Kasumi-1 (cell line): ENCODE measurements at regions not wholly inside any gene's neighbourhood (a gene's known extent, or its start where the extent isn't known, plus 50 kb on each side); places are given as distances from the start of the nearest gene placed in this dataset.
A peak's percentile ranks its signal among the peaks of the same experiment; 100 is the strongest.

Source experiments
- DNase-seq, 2 experiments: peaks; one replicate each; lab custom pipeline; 2025; lab: John Stamatoyannopoulos, UW

DNA sequence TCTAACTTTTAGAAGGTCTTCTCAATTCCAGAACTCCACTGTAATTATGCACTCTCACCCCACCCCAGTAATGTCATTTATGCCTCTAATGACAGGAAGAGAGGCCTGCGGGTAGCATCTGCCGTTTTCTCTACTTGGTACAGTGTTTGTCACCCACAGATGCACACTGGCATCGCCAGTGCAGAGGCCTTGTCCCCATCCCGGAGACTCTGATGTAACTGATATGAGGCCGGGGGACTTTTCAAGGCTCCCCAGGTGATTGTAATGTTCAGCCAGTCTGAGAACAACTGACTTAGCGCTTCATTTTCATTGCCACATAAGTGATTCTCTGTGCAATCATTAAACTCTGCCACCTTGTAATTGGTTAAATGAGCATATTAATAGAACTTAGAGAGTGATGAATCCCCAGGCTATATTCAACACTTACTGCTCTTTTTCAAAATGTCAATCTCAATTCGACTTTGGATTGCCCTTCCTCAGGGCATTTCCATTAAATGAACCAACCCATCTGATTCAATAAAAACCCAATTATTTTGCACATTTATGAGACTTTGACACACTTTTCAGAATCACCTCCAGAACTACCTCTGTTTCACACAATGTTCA is 113.2 kb downstream of the HERPUD2 start:
- DNase-seq: no peak

DNA sequence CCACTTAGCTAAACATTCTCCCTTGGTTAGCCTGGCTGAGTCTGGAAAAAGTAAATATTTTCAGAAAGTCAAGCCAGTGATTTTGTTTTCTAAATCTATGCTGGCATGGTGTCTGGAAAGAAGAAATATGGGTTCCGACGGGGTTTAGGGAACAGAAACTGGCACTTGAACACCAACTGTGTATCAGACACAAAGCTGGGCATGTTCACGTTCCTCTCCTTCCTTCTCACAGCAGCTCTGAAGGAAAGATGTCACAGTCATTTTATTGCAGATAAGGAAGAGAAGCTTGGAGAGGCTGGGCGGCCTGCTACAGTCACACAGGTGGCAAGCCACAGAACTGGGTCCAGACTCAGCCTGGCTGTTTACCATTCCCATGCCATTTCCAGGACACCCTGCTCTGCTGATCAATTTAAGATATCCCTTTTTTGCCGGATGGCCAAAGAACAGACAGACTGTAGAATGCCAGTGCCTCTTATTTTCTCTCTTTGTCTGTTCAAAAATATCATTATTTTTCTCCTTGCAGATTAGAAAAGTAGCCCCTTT is 118.8 kb downstream of the HERPUD2 start:
- DNase-seq: no peak

DNA sequence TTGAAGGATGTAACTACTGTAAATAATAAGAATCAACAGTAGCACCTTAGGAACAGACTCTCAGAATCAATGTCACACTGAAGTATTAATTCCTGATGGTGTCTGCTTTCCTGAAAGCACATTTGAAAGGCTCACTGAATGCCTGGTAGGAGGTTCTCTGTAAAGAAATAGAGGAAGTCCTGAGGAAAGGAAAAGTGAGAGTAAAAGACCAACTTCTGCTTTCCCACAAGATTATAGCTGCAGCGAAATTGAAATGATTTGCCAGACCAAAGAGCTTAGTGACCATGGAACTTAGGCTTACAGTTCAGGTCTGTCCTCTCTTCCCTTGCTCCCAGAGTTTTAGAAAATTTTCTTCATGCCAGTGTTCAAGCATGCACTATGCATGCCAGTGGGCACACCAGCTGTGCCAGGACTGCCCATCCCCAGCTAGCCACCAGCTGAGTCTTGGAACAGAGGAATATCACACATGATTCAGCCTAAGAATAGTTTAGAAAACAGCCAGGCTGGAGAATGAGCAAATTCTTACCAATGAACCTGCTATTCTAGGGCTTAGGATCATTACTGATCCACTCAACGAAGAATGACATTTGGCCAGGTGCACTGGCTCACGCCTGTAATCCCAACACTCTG is 123.2 kb downstream of the HERPUD2 start:
- peak; percentile 89 to 95 for DNase-seq

DNA sequence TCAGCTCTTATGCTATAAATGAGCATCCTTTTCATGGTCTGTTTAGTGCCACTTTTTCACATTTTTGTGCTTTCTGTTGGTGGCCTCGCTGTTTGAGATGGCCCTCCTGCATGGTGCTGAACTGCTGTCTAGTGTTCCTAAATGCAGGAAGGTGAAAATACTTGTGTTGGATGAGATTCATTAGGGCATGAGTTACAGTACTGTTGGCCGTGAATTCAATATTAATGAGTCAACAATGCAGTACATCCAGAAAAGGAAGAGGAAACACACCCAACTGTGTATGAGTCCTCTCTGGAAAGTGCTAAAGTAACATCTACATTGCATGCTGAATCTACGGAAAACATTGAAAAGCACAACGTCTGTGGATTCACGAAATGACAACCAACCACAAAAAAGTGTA is 124.0 kb downstream of the HERPUD2 start:
- no peak for DNase-seq

DNA sequence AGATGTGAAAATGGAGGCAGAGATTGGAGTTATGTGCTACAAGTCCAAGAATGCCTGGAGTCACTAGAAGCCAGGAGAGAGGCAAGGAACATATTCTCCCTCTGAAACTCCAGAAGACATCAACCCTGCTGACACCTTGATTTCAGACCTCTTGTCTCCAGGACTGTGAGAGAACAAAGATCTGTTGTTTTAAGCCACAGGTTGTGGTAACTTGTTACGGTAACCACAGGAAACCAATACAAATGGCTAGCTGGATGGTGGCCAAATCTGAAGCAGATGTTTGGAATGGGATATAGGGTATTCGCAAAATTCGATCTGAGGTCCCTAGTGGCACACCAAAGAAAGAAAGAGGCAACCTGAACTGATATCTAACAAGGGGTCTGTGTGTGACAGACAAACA is 129.0 kb downstream of the HERPUD2 start:
- DNase-seq: no peak

DNA sequence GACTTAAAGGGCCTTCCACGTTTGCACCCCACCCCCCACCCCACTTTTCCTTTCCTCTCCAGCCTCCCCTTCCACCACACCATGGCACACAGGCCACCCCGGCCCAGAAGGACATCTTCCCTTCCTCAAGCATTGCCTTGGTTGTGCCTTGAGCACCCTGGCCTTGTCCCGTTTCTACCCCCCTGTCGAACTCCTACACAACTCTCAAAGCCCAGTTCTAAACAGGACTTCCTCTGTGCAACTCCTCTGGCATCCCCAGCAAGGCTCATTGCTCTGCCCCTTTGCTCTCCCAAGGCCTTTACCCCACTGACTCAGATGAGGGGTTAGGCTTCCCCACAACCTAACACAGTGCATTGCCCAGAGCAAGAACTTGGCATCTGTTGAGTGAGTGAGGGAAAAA is 136.1 kb downstream of the HERPUD2 start:
- no peak for DNase-seq

DNA sequence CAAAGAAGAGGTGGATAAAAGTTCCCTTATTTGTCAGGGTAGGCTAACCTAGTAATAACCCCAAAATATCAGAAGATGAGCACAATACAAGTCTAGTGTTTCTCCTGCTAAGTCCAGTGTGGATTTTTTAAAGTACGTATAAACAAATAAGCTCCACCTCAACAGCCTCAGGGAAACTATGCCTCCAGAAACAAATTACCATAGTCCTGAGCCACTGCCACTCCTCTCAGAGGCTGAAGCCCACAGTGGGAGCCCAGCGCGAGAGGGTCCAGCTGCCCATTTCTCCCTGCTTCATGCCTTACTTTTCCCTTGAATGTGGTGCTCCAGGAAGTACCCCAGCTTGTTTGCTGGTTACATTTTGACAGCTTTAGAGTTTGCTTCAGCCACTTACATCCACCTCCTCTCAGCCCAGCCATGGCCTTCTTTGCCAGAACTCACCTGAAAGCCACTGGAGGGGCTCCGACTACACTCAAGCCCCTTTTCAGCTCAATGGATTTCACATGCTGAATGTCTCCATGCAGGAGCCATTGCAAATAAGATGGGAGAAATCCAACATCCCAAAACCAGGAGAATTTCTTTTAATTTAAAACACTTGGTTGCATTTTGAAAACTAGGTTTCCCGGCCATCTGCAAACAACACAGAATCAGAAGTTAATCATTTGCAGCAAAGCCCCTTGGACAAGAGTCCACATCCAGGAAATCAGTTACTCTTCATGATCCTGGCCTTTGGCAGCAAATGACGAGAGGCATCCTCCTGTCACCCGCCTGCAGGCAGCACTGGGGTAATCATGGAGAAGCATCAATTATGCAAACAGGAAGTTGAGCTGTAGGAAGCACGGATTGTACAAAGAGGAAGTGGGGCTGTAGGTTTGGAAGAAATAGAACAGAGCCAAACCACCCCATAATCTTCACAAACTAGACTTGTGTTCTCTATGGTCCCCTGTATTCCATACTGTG is 138.1 kb downstream of the HERPUD2 start:
- DNase-seq: peak; percentile 79 to 83

DNA sequence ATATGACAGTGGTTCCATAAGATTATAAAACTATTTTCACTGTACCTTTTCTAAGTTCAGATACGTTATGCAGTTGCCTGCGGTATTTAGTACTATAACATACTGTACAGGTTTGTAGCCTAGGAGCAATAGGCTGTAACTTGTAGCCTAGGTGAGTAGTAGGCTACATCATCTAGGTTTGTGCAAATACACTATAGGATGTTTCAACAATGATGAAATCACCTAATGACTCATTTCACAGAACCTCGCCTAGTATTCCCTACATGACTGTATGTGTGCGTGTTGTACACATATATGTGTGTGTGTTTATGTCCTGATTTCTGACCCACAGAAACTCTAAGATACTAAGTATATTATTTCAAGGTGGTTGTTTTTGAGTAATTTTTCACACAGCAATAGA is 139.0 kb downstream of the HERPUD2 start:
- DNase-seq: no peak

DNA sequence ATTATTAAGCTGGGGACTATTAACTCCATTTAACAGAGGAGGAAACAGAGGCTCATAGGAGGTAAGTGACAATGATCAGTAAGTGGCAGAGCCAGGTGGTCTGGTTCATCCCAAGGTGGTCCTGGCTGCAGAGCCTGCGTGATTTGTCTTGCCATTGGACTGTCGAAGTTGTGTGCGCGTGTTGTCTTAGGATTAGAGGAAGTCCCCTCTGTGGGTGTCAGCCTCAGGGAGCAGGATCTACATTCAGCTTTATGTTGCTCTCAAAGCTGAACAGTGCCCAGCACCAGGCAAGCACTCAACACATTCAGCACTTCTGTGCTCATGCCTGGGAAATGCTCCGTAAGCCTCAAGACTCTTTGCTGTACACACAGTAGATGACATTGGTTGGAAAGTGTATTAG is 139.5 kb downstream of the HERPUD2 start:
- DNase-seq: no peak

DNA sequence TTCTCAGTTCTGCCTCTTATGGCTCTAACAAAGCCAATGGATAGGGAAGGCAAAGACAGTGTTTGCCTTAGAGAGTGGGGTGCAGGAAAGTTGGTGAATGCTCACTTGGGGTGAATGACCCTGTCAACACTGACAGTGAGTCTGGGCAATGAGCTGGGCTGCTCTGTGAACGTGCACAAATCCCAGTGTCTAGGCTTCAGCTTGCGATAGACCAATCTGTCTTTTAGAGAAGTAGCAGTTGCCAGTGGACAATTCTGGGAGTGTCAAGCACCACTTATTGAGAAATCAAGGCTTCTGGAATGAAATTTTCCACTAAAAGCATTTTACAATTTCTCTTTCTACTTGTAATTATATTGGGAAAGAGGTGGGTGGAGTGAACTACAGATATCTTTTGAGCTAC is 141.4 kb downstream of the HERPUD2 start:
- DNase-seq: no peak

DNA sequence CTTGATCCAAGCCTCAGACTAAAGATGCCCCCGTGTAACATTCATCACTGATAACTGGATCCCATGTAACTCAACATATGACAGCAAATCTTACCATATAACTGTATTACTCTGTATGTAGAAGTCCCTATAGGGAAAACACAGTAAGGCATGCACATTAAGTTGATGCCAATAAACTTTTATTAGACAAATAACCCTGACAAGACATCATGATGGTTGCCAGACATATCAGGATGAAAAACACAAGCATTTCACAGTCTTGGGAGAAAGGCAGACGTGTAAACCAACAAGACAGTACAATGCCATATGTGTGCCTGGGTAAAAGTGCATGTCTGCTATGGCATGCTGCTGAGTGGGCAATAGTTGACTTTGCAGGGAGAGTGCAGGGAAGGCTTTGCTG is 142.2 kb downstream of the HERPUD2 start:
- DNase-seq: no peak

DNA sequence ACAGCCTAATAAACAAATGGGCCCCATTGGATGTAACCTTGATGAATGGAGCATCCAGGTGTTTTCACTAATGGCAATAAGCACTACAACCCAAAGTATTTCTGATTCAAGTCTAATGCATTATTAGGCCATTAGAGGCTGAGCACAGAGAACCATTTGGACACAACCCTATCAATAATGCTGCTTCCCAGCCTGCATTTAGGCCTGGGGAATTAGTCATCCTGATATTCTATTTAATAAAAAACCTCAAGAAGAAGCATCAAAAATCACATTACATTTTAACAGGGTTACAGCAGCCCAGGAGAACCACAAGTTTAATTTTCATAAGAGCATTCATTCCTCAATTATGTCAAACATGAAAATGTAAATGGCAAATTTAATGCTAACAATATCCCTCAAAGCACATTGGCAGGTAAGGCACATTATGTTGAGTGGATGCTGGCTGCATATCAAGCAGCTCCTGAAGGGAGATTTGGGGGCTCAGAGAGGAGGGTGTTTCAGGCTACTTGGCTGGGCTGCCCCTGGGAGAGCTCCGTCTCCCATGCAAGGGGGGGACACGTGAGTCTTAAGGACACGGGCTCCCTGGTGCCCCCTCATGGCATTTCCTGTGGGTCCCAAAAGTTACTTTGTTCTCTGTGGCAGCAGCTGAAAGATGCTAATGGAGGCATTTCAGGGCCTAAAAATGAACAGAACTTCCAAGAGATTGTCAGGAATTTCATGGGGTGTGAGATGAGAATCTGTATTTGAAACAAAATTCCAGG is 143.4 kb downstream of the HERPUD2 start:
- no peak for DNase-seq

DNA sequence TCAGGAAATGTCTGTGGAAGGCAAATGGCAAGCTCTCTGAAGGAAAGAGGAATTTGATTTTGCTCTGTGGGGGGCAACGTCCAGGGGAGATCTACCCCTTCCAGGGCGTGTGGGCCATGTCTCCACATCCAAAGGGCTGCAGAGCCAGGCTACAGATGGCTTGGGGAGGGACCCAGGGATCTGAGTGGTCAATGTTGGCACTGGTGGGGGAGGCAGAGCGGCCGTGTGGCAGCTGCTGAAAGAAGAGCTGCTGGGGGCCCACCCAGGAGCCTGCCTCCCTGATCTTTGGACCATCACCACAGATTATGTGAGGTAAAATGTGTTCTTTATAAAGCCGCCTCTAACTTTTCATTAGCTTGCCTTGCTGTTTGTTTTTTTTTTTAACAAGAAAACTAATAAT is 144.1 kb downstream of the HERPUD2 start:
- no peak for DNase-seq

DNA sequence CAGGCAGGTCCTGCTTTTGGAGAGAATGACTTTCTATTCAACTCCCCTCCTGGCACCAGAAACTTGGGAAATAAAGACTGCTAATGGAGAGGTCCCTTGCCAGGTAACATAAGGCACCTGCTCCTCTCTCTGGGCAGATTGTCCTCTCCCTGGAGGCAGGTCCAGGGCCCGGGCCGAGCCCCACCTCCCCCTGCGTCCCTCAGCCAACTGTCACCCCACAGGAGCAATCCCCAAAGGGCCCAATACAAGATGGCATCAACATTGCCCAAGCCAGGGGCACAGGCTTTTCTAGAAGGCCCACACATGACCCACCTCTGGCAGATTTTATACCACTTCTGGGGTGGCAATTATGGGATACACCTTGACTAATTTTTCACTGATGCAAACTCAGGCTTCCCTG is 145.2 kb downstream of the HERPUD2 start:
- DNase-seq: no peak

DNA sequence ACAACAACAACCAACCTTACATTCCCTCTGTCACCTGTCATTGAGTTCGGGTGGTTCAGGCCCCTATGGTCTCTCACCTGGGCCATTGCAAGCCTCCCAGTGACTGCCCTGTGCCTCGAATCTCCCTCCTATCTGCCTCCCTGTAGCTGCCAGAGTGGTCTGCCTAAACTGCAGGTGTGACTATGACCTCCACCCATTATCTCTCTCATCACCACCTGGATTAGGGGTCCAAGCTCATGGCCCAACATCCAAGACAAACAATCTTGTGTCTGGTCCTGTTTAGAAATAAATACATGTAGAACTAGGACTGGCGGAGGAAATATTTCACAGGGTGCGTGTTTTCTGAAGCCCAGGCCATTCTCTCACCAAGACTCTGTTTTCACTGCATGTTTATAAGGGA is 146.6 kb downstream of the HERPUD2 start:
- DNase-seq: no peak

DNA sequence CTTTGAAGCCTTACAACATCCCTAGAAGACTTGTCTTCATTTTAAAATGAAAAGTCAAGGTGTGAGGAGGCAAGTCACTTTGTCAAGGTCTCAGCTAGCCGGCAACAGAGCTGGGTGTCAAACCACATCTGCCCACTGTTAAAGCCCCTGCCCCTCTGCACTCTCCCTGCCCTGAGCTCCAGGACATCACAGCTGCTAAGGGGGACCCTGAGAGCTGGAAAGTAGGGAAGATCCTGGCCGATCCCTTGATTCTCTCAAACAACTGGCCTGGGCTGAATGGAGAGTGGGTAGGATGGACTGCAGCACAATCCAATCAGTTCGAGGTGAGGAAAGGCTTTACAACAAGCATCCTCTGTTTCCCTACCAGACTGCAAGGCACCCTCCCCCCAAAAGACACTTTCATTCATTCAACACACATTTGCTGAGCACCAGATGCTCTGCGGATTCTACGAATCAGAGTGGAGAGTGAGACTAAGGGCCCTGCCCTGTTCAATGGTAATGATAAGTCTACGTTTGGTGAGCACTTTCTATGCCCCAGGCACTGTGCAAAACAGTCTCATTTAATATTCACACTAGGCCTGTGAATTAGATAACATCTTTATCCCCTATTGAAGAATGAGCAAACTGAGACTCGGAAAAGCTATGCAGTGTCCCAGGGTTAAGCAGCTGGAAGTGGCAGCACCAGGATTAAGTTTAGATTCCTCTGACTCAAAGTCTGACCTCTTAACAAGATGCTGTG is 148.1 kb downstream of the HERPUD2 start:
- no peak for DNase-seq

DNA sequence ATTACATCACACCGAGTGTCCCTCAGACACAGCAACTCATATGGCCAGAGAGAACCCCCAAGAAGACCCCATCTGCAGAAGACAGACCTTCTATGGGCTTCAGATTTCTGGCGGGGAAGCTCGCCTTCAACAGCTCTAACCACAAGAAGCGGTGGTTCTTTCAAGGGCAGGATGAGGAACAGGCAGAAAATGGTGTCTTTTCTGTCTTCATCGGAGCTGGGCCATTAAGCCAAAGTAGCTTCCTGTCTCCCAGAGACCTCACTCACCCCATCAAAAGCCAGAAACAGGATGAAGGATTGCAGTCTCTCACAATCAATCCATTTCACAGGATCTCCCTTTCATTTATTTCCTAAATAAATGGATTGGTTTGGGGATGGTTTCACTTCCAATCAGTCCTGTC is 149.1 kb downstream of the HERPUD2 start:
- DNase-seq: no peak

DNA sequence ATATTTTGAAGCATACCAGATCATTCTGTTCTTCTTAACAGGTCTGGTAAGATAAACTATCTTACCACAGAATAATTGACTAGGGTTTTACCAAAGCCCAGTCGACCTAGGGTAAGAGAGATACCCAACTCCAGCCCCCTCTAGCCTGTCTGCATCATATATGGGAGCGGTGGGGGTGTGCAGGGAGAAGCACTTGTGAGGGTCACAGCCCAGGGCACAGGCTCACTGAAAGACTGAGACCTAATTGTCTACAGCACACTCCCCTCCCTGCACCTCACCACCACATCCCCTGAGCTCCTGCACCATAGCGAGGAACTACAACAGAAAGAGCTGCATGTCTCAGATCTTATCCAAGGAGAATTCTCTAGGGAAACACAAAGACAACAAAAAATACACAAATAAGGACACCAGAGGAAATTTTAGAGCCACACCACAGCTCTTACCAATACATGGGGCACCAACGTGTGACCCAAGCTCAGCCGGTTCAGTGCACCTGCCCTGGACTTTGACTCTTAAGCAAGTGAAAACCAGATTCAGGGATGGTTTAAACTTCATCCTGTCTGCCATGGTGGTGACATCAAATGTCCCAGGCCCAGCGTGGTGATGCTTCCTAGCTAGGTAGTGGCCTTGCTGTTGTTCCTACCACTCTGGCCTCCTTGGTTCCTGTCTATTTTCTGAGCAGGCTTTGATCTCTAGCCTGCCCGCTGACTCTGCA is 150.8 kb downstream of the HERPUD2 start:
- no peak for DNase-seq

DNA sequence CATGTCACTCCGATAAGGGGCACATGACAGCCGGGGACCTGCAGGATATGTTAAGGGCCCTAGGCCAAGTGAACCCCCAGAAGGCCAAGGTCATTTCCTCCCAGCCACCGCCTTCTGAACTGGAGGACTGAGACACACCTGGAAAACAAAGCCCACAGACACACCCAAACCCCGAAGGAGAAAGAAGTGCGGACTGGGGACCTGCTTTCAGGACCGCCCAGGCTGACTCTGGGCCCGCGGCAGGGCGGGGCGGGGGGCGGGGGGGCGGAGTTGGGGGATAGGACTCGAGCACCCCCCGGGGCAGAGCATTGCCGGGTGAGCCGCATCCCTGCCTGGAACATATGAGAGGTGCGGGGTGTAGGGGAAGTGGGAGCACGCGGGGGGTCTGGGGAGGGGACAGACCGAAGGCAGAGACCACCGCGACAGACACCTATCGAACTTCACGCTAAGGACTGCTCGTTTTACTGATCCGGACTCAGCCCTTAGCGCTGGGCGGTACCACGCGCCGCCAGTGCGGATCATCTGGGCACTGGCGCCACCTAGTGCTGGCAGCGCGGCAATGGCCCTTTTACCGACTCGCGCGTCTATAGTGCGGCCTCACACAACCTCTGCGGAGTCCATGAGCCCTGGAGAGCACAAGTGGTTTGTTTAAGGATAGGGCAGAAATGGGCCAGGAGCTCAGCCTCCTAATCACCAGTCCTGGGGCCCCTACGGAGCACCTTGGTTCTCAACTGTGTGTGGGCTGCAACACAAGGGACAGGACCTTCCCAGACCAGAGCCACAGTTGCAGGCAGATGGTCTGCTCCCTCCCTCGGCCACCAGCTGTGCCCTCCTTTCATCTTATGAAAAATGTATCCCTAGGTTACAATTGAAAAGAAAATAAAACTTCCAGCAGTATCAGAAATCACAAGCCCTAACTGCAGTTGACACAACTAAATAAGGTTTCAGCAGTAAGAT is 157.6 kb downstream of the HERPUD2 start:
- DNase-seq: peak; percentile 84 to 87
